ENCODE measurements at regions not wholly inside any gene's neighbourhood (a gene's known extent, or its start where the extent isn't known, plus 50 kb on each side); places are given as distances from the start of the nearest gene placed in this dataset.
"Not testable (repeated sequence)": the region's sequence is repeated elsewhere in the genome, so short reads cannot be mapped to it uniquely, and the experiment has no call there.

DNA sequence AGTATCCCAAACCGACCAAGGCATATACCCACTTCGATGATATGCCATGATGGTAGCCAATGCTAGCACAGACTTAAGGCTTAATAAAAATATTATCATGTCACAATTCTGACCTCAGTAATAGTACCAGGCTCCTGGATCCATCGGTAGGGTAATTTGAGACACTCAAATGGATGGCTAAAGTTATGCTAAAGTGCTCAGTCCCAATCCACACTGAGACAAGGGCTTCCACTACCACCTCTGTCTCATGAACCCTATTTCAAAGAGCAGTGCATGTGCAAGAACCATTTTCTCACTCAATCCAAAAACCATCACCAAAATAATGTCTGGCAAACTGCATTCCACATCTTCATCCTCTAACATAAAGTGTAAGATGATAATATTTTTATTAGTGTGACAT lies 122.4 kb upstream of the KRR1 start:
- no peak for DNase-seq

DNA sequence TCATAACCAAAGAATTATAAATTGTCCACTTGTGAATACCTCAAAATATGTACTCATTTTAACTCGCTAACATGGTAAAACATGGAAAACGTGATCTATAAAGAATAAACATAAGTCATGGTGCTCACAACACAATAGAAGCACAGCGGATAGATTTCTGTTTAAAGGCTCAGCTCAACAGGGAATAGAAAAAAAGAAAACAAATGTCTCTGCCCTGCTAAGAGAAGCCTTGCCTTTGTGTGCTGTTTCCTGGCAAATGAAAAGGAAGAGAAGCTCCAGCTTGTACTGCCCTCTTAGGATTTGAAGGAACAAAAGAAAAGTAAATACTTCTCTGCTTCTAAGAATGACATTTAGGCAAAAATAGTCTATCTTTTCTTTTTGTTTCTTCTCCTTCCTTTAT lies 121.0 kb upstream of the KRR1 start:
- no peak for DNase-seq

DNA sequence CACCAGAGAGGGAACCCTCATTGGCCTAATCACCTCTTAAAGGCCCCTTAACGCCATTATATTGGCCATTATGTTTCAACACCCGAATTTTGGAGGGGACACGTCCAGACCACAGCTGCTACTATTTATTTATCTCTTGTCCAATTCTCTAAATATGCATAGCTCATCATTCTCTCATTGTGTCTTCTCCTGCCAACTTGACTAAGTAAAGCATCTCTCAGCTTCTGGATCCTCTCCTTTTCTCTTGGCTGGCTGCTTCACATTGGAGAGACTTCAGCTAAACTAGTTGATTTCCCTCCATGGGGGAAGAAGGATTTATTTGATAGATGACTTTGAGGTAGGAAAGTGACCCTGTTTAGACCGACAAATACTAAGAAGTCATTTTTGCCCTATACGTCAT lies 120.4 kb upstream of the KRR1 start:
- no peak for DNase-seq

DNA sequence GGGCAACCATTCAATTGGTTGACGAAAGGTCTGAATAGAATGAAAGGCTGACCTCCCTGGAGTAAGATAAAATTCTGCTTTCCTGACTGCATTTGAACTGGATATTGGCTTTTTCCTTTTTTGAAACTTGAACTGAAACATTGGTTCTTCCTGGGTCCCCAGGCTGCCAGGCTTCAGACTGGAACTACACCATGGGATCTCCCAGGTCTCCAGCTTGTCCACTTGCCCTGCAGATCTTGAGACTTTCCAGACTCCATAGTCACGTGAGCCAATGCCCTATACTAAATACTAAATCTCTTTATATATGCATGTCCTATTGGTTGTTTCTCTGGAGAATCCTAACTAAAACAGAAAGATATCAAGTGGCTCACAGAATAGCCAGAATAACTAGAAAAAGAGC lies 118.7 kb upstream of the KRR1 start:
- no peak for DNase-seq

DNA sequence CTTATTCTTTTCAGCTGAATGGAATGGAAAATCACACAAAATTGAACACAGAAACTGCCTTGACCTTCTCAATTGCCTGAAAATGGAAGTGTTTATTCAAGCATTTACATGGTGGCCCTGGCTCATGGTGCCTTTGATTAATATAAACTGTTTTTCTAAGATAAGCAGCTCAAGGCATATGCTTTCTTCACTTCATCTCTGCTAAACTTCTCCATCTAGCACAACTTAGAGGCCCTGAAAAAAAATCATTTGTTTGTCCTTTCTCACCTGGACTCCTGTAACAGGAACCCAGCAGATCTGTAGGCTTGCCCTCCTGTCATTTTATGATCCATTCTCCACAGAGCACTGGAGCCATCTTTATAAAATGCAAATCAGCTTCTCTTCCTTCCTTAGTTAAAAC lies 117.5 kb upstream of the KRR1 start:
- DNase-seq: no peak

DNA sequence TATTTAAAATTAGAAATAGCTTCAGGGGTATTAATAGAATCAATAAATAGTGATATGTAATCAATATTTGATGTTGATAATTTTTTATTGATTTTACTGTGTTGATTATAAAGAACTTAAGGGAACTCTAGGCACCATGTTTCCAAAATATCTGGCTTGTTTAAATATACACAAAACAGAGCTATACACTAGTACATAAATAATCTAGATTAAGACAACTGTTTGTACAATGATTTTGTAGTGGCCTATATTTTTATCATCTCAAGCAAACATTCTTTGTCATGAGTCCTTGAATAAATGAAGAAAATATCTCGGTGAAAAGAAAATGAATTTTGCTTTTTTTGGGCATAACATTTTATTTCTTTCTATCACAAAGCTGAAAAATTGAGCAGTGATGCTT lies 117.1 kb upstream of the KRR1 start:
- DNase-seq: no peak

DNA sequence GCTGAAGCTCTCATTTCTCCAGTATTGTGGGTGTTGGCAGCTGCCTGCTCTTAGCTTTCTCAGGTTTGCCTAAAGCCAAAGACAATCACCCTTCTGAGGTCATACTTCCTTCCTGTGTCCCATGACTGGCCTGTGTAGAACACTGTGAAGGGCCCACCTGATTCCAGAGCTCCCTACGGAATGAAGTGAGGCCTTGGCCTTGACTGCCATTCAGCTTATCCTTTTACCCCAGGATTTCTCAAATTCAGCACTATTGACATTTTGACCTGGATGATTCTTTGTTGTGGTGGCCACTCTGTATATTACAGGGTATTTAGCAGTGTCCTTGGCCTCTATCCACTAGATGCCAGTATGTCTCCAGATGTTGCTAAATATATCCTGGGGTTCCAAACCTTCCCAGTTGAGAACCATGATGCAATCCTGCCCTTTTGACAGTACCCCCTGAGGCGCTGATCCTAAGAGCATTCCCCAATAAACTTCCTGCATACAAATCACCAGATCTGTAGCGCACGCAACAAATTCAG lies 112.3 kb upstream of the KRR1 start:
- DNase-seq: no peak

DNA sequence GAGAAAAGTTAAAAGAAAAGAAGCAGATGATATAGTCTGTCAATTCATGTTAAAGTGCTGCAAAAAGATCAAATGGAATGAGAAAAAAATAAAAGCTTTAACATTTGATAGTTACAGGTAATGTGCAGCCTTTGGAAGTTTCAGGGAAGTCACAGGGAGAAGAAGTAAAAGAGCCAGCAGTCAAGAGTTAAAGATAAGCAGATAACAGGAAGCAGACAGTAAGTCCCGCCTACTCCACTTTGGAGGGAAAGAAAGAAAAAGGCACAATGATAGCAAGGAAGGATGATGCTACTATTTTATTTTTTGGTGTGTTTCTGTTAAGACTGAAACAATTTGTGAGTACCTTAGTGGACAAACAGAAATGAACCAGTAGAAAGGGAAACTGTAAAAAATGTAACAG lies 111.1 kb upstream of the KRR1 start:
- DNase-seq: no peak

DNA sequence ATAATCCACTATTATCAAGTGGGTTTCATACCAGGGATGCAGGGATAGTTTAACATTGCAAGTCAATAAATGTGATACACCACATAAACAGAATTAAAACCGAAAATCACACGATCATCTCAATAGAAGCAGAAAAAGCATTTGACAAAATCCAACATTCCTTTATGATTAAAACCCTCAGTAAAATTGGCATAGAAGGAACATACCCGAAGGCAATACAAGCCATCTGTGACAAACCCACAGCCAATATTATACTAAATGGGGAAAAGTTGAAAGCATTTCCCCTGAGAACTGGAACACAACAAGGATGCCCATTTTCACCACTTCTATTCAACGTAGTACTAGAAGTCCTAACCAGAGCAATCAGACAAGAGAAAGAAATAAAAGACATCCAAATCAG lies 103.0 kb upstream of the KRR1 start:
- not testable (repeated sequence) for DNase-seq

DNA sequence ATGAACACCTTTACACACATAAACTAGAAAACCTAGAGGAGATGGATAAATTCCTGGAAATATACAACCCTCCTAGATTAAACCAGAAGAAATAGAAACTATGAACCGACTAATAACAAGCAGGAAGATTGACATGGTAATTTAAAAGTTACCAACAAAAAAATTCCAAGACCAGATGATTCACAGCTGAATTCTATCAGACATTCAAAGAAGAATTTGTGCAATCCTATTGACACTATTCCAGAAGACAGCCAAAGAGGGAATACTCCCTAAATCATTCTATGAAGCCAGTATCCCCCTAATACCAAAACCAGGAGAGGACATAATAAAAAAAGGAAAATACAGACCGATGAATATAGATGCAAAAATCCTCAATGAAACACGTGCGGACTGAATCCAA lies 102.6 kb upstream of the KRR1 start:
- no peak for DNase-seq

DNA sequence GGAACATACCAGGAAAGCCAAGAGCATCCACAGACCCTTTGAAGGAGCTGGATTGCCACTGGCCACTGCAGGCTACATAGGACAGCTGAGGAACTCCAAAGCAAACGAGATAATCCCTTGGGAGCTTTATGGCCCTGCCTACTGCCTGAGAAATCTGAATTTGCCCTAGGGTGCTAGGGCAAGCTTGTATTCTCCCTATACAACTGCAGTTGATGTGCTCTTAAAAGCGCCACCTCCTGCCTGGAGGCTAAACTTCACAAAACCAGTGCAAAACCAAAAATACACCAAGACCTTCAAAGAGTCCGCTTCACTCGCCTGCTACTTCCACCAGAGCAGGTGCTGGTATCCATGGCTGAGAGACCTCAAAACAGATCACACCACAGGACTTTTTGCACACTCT lies 99.6 kb upstream of the KRR1 start:
- no peak for DNase-seq

DNA sequence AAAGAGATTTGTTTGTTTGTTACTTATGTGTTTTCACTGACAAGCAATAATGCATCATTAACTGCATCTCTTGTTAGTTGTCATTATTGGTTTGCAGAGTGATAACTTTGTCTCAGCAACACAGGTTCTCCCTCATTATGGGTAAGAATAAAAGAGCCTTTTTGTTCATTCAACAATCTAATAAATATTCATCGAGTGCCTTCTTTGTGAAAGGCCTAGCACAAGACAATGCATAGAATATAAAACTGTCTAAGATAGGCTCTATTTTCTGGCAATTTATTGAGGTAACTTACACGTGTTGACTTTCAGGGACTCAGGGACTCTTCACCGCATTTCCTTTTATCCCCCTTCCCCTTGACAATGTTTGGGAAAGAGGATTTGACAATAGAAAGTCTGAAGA lies 95.5 kb upstream of the KRR1 start:
- DNase-seq: no peak

DNA sequence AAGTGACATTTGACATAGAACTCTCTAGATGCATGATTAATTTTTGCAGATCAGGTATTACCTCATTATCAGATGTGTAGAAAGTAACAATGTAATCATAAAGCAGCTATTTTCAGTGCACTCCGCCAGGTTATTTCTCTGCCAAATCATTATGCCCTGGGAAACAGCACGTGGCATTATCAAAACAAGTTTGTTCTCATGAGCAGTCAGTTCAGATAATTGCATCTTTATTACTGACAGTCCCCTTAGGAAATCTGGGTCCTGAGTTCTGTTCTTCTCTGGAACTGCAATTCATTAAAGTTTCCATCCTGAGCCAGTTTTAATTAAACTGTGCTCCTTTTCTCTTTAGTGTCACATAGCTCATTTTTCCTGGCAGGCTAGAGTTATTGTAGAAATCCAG lies 94.7 kb upstream of the KRR1 start:
- no peak for DNase-seq

DNA sequence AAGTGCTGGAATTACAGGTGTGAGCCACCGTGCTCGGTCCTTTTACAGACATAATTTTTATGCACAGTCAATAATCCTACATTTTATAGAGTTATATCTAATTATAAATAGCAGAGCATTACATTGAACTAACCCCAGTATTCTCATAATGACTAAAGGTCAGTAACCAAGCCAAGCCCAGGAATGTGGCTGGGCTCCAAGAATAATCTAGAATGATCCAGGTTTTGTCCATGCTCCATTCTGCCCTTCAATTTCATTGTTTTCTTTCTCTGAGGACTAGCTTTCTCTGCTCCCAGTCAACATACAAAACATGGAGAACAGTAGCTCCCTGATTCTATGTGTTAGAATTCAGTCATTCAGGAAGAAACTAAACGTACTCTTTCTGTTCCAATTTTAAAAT lies 92.1 kb upstream of the KRR1 start:
- no peak for DNase-seq

DNA sequence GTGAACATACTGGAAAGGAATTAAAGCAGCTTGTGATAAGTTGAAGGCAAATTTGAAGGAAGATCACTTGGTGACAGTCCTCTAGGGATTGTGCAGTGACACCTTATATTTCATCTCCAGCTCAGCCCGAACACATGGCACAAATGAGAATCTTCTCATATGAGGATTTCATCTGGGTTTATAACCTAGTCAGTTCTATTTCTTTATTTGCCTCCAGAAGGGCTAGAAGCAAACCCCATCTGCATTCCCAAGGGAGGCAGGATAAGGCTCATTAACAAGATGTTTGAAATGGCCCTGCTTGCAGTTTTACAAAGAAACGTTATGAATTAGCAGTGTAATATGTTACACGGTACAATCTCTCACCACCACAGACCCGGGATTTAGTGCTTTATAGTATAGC lies 90.7 kb upstream of the KRR1 start:
- no peak for DNase-seq

DNA sequence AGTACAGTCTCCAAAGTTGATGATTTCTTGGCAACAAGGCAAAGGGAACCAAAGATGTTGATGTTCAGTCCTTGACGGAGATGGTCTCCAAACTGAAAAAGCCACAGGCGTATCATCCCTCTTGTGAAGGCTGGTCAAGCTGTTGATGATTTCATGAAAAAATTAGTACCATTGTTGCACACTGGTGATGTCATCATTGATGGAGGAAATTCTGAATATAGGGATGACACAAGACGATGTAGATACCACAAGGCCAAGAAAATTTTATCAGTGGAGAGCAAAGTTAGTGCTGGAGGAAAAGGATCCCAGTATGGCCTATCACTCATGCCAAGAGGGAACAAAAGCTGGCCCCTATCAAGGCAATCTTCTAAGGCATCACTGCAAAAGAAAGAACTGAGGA lies 88.7 kb upstream of the KRR1 start:
- no peak for DNase-seq

DNA sequence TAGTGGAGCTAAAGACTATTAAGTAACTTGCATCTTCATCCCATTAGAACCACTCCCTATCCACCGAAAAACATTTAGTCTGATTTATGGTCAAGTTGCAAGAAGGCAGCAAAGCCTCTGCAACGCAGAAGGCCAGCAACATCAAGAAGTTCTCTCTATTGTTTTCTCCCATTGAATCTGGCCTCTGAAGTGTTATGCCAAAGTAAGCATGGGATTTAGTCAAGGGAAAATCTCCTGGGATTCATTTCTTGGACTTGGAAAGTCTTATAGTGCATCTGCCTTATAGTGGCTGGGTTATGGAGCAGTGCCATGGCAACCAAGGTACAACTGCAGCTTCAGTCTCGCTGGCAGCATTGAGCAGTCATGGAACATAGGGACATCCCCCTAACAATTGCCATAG lies 87.7 kb upstream of the KRR1 start:
- DNase-seq: no peak

DNA sequence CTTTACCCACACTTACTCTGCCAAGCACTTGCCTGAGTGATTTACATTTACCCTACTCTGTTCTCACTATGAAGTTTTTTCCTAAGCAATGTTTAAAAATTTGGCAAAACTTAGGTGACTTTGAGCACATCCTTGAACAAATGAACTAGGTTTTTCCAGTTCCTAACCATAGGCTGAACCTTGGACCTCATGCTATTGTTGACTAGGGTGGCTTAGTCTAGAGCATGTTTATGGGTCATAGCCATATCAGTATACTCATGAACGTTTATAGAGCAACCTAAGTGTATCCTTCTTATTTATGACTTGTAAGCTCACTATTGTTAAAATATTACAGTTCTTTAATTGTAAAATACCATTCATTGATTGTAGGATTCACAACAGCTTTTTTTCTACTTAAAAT lies 85.0 kb upstream of the KRR1 start:
- DNase-seq: no peak

DNA sequence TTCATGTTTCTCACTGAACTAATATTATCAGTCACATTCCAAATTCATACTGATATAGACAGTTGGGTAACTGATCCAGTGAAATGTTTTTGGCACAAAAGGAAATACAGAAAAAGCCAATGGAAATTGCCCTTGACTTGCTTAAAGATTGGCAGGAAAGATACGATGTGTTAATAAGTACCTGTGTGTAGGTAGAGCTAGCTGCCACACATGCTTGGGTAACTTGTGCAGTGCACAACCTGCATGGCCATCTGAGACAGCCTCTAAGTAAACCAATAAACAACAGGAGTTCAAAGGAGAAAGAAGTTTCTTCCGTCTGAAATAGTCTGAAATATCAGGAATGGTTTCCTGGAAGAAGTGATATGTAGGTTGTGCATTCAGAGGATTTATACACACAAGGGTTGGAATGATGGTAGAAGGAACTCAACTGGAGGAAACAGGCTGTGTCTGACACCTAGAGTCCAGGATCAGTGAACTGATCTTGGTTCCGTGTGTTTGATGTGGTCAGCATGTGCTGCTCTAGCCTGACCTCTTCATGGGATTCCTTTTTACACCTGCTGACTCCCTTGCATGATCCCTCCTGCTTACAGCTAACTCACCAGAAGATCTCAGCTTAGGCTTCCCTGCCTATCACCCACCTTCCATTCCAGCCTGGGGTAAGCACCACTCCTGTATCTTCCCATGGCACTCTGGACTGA lies 81.4 kb upstream of the KRR1 start:
- DNase-seq: no peak

DNA sequence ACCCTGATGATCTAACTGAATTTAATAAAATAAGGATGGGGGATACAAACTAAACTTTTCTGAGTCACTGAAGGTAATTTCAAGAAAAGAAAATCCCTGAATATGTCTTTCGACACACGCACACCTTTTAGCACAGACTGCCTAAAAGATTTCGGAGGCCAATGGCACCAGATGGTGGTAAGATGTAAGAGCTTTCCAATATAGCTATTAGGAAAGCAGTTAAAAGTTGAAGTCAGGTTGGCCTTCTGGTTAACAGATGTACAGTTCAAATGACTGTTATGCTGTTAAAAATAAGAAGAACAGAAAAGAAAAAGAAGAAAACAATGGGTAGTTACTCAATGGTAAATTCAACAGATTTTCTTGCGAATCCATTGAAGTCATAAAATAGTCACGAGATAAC lies 80.7 kb upstream of the KRR1 start:
- DNase-seq: no peak

DNA sequence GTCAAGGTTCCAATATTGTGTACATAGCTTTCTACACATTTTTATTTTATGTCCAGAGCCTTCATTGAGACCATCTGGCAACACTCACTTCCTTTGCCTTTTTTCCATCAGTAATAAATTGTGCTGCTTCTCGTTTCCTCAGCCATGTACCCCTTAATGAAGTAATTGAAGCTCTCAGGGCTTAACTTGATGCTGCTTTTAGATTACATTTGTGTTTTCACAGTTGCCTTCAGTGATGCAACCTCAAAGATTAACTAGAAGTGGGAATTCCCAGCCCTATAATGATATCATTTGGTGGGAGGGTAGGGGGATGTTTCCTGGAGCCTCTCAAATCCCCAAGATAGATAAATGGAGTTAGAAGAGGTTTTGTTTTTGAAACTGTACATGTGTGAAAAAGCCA lies 80.2 kb upstream of the KRR1 start:
- no peak for DNase-seq

DNA sequence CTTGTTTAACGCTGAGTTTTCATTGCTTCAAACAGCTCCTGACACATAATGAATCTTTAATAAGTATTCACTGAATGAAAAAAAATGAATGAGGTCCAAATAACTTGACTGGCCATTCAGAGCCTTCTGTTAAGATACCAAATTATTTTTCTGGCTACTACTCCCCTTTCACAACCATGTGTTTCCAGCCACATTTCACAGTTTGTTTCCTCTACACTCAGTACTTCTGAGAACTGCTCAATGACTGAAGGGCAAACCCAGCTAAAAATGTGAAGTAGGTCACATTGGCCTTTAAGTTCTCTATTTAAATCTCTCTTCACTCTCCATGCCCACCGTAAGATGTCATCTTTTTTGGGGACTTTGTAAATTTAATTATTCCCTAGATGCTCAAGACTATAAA lies 78.4 kb upstream of the KRR1 start:
- no peak for DNase-seq

DNA sequence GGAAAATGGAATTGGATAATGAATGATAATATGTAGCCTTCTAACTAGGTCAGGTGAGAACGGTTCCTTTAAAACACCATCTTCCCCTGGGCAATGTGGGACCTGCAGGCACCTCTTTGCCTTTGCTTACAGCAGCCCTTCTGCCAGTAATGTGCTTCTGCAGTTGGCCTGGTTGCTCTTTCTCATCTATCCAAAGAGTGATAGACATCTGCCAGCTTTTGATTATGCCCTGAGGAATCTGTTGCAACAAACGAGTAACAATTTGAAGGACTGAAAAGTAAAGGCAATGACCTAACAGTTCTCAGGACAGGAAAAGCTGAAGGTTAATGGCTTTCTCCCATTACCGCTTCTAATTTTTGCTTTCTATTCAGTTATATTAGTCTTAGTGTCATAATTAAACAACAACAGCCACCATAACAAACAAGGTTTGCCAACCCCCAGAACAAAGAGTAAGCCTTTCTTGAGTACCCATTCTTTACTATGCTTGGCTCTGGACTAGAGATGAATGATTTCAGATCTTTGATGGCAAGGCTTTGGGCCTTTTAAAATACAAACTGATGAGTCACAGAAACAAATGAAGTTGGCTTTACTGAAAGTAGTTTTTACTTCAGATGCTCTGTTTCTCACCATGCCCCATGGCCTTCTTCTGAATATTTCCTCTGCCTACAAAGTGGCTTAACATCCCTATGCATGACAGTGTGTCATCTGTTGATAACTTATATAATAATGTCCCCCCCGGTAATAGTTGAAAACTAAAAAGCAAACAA lies 76.1 kb upstream of the KRR1 start:
- peak; percentile 13 for DNase-seq

DNA sequence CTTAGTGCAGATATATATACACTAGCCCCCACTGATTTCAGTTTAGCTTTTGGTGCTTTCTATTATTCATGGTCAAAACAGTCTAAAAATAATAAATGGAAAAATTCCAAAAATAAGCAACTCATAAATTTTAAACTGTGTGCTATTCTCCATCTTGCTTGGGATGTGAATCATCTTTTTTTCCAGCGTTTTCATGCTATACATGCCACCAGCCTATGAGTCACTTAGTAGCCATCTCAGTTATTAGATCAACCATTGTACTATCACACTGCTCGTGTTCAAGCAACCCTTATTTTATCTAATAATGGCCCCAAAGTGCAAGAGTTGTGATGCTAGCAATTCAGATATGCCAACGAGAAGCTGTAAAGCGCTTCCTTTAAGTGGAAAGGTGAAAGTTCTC lies 73.9 kb upstream of the KRR1 start:
- peak; percentile 70 for DNase-seq

DNA sequence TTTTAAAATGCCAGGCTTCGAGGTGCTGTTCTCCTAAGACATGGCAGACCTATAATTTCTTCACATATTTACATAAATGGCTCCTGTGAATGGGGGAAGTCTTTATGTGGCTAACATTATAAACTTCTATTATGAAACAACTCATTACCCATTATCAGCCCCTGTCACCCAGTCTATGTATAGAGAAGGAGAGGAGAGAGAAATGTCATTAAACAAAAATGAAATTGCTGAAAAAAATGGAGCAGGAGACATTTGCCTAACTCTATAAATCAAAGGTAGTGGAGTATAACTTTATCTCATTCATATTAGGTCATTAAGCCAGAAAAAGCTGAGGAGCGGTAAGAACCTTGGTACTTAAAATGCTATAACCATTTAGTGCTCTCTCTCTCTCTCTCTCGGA lies 71.9 kb upstream of the KRR1 start:
- DNase-seq: no peak

All from amniotic stem cell (primary cell).